ENCODE measurements at regions not wholly inside any gene's neighbourhood (a gene's known extent, or its start where the extent isn't known, plus 50 kb on each side); places are given as distances from the start of the nearest gene placed in this dataset.

GRCh38 chr1:80657044-80657643 is 1143.6 kb upstream of the ADGRL2 start:
- intact Hi-C loops (cut with DNase I), result no loop called here
- no peak for TF ChIP-seq CTCF (IDR thresholded peaks at IDR 0.05)

GRCh38 chr1:80656641-80657040 is 1144.1 kb upstream of the ADGRL2 start:
- ATAC-seq, result no peak

More at GRCh38 chr1:80657044-80657643, 1143.6 kb upstream of the ADGRL2 start:
- H3K36me3 ChIP-seq, result no peaks in the 10 kb centered on the region
- H3K4me1 ChIP-seq, result no peaks in the 10 kb centered on the region
- H3K4me3 ChIP-seq, result no peak overlapping the region
- ATAC-seq, result no peak
- DNase-seq, result no peak
- H3K9me3 ChIP-seq, result no peaks in the 10 kb centered on the region
- H3K27me3 ChIP-seq, result no peaks in the 10 kb centered on the region
- H3K27ac ChIP-seq, result no peak overlapping the region

GRCh38 chr1:80656014-80656636 is 1144.6 kb upstream of the ADGRL2 start:
- H3K4me1 ChIP-seq, result no peaks in the 10 kb centered on the region
- no peaks in the 10 kb centered on the region for H3K27me3 ChIP-seq
- DNase-seq (no peak), ATAC-seq (peak; percentile 61)
- H3K27ac ChIP-seq, result no peak overlapping the region
- TF ChIP-seq CTCF (IDR thresholded peaks at IDR 0.05), result no peak
- no peak overlapping the region for H3K4me3 ChIP-seq
- H3K36me3 ChIP-seq, result no peaks in the 10 kb centered on the region
- intact Hi-C loops (cut with DNase I), result no loop called here
- no peaks in the 10 kb centered on the region for H3K9me3 ChIP-seq

More at GRCh38 chr1:80656641-80657040, 1144.1 kb upstream of the ADGRL2 start:
- Histone ChIP-seq H3K9me3 (no peaks in the 10 kb centered on the region), H3K27ac (no peak overlapping the region), H3K27me3 (no peaks in the 10 kb centered on the region), H3K36me3 (no peaks in the 10 kb centered on the region), H3K4me1 (no peaks in the 10 kb centered on the region), H3K4me3 (no peak overlapping the region)
- no peak for DNase-seq
- TF ChIP-seq CTCF (IDR thresholded peaks at IDR 0.05), result no peak
- intact Hi-C loops (cut with DNase I), result no loop called here

GRCh38 chr1:80646053-80646452 is 1154.7 kb upstream of the ADGRL2 start:
- intact Hi-C loops (cut with DNase I), result no loop called here
- Histone ChIP-seq H3K36me3 (no peaks in the 10 kb centered on the region), H3K9me3 (no peaks in the 10 kb centered on the region), H3K27me3 (no peaks in the 10 kb centered on the region), H3K27ac (no peak overlapping the region), H3K4me1 (no peaks in the 10 kb centered on the region), H3K4me3 (no peak overlapping the region)
- no peak for TF ChIP-seq CTCF (IDR thresholded peaks at IDR 0.05)
- ATAC-seq (no peak), DNase-seq (no peak)

- DNase-seq (no peak), ATAC-seq (no peak)
- H3K36me3 ChIP-seq, result no peaks in the 10 kb centered on the region
- no peak overlapping the region for H3K27ac ChIP-seq
- no peaks in the 10 kb centered on the region for H3K9me3 ChIP-seq
- intact Hi-C loops (cut with DNase I), result no loop called here
- no peak for TF ChIP-seq CTCF (IDR thresholded peaks at IDR 0.05)
- H3K4me1 ChIP-seq, result no peaks in the 10 kb centered on the region
- no peaks in the 10 kb centered on the region for H3K27me3 ChIP-seq
- H3K4me3 ChIP-seq, result no peak overlapping the region
Measured at GRCh38 chr1:80645621-80646020, 1155.1 kb upstream of the ADGRL2 start.
